NCI-H526 treated with DMSO at 0.1 percent for 48 hours (cell line): ENCODE measurements at regions not wholly inside any gene's neighbourhood (a gene's known extent, or its start where the extent isn't known, plus 50 kb on each side); places are given as distances from the start of the nearest gene placed in this dataset.
A peak's percentile ranks its signal among the peaks of the same experiment; 100 is the strongest.

Source experiments
- DNase-seq: peaks from one replicate; lab custom pipeline; 2025; lab: John Stamatoyannopoulos, UW

GRCh38 chr2:22600156-22600555, 784.8 kb upstream of the KLHL29 start:
- DNase-seq = no peak

- DNase-seq = no peak
Observed at GRCh38 chr2:22600999-22601398, 784.0 kb upstream of the KLHL29 start.

DNA sequence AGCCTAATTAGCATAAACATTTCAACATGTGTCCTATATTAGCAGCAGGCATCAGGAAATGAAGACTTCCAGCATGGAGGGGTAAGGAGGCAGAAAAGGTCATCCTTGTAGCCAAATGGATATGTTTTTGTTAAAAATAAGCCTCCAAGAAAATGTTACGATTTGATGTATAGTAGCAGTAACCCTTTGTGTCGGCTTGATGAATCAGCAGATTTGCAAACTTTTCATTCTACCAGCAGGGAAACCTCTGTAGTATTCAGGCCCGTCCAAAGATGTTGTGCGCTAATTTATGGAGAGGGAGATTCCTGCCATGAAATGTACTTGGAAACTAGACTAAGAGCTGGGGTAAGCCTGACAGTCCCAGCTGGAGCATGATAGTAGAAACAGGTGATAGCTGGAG, 780.8 kb upstream of the KLHL29 start:
- no peak for DNase-seq

DNA sequence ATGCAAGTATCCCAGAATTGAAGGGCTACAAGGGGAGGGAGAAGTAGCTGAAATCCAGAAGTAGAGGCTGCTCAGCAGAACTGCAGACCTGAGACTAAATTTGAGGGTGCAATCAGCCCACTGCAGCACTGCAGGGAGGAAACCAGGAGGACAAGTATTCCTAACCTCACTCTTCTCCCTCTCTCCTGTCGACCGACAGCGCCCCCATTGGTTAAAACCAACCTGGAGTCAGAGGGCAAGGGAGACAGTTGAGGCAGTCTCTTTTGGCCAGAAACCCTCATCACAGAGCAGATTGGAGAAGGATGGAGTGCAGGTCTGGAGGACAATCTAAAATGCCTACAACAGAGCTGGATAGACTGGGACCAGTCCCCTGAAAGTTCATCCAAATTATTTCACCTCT, 768.9 kb upstream of the KLHL29 start:
- DNase-seq = no peak

DNA sequence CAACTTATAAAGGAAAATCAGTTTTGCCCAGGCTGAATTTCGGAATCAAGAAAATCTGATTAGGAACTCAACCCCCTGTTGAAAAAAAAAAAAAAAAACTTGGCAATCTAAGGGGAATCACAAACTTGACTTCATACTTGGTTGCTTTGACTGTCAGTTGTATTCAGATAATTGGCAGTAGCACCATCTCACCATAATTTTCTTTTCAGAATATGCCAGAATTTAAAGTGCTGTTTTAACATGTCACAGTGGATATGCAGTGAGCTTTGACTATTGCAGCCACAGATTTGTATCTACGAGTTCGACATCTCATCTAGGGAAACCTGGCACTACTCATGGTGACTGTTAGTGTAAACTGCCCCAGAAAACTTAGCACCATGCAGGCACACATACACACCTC, 761.4 kb upstream of the KLHL29 start:
- DNase-seq = no peak

DNA sequence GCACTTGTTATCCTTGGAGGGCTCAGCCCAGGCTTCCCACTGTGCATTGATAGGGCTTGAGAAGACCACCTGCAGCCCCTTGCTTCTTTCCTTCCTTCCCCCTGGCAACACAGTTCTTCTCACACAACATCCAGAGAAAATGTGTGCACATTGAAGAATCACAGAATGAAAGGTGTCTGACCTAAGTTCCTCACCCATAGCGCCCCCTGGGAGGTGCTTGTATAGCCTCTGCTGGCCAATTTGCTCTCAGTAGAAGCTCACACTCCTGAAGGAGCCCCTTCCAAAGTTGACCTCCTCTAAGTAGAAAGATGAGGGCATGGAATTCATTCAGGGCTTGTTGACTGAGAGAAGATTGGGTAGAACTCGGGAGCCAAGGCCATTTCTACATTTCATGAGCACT, 758.4 kb upstream of the KLHL29 start:
- DNase-seq = no peak

- no peak for DNase-seq
Observed at GRCh38 chr2:22628221-22628620, 756.8 kb upstream of the KLHL29 start.

DNA sequence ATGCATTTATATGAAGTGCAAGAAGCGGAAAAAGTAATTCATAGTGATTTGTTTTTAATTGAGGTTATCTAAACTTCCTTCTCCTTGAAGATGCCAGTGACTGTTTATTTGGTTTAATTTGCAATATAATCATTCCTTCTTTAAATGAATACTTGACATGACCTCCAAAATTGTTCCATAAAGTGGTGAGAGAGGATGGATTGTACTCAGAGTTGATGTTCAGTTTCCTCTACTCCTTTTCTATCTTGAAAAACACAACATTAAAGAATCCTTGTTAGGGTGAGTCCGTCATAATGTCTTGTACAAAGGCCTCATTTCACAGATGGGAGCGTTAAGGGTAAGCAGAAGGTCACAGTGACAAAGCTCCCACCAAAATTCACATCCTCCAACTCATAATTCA, 756.1 kb upstream of the KLHL29 start:
- no peak for DNase-seq

- DNase-seq = no peak
Observed at GRCh38 chr2:22634167-22634566, 750.8 kb upstream of the KLHL29 start.

DNA sequence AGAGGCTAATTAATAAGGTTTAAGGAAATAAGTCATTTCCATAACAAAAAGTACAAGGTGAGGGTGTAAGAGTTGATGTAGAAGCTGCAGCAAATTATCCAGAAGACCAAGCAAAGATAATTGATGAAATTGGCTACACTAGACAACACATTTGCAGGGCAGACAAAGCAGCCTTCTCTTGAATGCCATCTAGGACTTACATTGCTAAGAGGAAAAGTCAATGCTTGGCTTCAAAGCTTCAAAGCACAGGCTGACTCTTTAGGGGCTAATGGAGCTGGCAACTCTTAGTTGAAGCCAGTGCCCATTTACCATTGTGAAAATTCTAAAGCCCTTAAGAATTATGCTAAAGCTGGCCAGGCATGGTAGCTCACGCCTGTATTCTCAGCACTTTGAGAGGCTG, 728.6 kb upstream of the KLHL29 start:
- no peak for DNase-seq

DNA sequence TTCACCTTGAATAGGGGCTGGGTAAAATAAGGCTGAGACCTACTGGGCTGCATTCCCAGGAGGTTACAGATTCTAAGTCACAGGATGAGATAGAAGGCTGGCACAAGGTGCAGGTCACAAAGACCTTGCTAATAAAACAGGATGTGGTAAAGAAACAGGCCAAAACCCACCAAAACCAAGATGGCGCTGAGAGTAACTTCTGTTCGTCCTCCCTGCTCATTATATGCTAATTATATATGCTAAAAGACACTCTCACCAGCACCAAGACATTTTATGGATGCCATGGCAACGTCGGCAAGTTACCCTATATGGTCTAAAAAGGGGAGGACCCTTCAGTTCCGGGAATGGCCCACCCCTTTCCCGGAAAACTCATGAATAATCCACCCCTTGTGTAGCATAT, 711.5 kb upstream of the KLHL29 start:
- DNase-seq = no peak

GRCh38 chr2:22683914-22684313, 701.1 kb upstream of the KLHL29 start:
- peak; percentile 98 for DNase-seq

DNA sequence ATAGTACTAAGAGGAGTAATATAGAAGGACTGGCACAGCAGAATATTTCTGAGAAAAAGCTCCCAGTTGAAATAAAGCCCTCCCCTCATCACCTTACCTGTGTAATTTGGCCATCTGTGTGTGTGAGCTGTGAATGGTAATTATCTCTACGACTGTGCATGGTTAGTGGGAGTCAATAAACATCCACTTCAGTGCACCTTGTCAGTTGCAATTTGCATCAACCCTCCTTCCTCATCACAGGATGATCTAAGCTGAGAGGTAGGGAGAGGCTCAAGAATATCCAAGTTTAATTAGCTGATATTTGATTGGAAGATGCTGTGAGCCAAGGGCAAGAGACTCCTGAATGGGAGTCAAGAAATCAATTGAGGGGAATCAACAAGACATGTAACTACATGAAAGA, 694.9 kb upstream of the KLHL29 start:
- peak; percentile 45 for DNase-seq

DNA sequence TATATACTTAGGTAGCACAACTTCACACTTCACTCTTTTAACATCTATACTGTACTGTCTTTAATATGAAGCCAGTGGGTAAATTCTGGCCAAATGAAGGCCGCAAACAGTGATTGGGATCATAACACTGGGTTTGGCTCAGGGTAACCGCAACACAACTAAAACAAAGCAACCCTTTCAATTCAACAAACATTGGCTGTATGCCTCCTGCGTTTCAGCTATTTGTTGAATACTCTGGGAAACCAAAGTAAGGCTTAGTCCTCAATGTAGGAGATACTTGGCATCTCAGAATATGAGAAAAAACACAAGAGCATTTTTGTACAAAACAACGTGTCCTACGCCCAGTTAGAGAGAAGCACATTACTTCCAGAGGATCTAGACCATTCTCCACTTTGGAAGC, 693.3 kb upstream of the KLHL29 start:
- no peak for DNase-seq

DNA sequence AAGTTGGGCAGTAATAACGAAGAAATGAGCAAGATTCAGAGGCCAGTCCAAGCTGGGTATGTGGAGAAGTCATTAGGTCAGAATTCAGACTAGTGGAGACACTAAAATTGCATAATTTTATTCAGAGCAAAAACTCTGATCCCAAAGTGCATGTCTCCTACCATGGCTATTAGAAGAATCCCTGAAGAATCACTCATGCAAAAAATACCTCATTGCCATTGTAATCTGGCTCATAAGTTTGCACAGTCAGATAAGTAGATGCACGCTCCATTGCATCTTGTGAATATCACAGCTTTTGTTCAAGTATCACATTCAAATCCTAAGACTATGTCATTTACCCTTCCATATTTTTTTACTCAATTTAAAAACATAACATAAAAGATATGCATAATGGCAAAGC, 692.2 kb upstream of the KLHL29 start:
- peak; percentile 37 for DNase-seq

DNA sequence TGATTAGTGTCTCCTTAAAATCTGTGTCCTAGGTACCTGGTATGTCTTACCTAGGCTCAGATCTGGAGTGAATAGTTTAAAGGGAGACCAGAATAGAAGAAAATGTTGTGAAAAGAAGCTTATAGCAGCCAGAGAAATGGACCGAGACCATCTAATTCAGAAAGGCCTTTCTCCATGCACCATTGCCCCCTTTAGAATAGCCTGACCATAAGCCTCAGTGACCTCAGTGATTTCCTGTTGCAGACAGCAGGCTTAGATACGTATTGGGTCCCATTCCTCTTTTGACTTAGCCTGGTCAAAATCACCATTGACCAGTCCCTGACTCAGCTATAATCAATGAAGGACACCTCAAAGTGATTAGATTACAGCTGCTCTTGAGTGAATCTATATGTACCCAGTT, 690.7 kb upstream of the KLHL29 start:
- no peak for DNase-seq

GRCh38 chr2:22694856-22695255, 690.1 kb upstream of the KLHL29 start:
- DNase-seq = peak; percentile 46

GRCh38 chr2:22697054-22697788, 687.8 kb upstream of the KLHL29 start:
- no peak for DNase-seq

DNA sequence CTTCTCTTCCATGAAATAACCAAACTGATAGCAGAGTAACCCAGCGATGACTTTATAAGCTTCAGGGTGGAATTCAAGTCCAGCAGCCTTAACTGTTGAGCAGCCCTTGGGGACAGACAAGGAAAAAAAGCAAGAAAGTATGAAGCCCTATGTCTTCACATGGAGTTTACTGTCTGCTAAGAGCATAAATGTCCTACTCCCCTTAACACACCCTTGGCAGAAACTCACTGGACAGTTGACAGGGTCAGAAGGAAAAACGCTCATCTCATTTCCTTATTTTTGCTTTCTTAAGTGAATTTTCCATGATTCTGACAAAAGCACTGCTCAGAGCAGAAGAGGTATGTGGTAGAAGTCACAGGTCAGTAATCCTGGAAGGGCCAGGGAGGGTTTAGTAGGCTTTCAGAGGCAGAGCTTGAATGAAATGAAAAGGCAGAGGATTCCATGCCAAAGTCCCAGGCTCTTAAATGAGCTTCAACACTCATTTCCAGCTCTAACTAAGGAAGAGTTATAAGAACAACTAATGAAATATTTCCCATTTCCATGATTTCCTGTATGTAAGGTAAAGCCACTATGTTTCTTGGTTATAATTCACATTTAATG, 683.3 kb upstream of the KLHL29 start:
- no peak for DNase-seq

DNA sequence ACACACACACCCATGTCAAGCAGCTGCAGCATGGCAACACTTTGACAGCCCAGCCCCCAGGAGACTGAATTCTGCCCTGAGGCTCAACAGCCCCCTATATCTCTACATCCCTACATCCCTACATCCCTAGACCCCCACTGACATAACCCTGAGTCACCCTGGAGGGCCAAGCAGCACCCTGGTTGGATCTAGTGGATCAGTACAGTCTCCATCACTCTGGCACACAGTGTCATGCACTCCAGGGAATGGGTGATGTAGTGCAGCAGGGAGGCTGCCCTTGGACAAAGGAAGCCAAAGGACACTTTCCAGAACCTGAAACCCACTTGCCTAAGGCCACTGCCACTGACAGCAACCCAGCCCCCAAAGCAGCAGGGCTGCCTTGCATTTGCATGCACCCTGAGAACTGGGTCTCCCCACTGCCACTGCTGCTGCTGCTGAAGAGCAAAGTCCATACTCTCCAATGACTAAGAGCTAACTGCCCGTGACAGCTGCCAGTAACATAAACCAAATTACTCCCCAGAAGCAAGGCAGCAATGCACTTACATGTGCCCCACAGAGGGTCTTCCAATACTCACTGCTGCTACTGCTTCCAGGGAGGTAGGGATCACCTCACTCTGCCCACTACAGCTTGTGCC, 681.6 kb upstream of the KLHL29 start:
- peak; percentile 58 for DNase-seq

DNA sequence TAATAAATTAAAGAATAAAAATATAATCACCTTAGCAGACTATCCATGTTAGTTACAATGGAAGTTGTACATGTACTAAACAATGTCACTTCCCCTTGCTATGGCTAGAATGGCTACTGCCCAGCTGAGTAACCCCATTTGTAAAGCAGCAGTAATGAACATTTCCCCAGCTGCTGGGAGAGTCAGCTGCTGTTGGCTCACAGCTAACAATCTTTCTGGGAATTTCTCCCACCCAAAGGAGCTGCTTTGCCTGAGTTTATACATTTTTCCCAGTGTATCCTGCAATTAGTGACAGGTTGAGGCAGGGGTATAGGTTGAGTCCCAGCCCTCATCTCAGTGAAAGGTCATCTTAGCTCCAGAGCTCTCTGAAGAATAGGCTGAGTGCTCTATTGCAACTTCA, 665.6 kb upstream of the KLHL29 start:
- DNase-seq = no peak

DNA sequence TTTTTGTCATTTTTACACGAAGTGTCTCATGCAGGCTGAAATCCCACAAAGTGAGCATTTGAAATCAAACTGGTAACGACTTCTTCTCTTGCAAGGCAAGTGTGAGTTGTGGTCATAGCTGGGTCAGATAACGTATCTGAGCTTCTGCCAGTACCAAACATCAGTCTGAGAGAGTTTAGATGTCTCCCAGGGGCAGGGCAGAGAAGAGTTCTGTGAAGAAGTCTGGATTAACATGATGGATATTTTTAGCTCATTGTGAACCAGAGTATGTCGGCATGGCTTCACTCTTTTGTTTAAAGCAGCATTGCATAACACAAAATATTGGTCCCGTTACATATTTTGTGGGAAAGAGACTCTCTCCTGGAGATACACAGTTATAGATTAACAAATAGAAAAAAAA, 655.5 kb upstream of the KLHL29 start:
- no peak for DNase-seq

DNA sequence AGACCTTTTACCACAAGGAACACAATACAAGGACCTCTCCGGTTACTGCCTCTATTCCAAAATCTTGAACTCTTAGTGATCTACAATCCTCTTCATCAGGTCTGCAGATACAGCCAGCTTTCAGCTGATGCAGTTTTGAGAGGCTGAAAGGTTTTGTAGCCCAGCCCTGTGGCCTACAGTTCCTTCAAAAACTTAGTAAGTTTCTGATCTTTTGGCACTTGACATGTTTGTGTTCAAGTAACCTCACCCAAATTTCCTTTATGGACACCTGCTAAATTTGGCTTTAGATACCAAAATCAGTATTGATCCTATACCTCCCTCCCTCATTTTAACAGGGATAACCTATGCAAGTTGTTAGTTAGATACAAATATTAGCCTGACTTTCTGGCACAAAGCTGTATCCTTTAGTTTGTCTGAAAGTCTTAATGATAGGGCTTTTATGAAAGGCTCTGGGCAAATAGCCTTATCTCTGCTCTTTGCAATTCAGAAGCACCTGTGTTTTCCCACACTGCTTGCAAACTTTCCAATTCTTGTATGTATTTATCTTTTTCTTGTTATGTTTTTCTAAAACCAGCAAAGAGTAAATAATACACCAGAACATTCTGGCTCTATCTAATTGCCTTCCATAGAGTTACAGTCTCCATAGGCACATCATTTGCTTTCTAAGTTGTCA, 650.5 kb upstream of the KLHL29 start:
- no peak for DNase-seq
